HCT116 (cell line): ENCODE measurements at regions not wholly inside any gene's neighbourhood (a gene's known extent, or its start where the extent isn't known, plus 50 kb on each side); places are given as distances from the start of the nearest gene placed in this dataset.

Experiments used
- ATAC-seq: fragments of 200-7000 bp; cut with Tn5 transposase; 2 replicates; pipeline ENCODE4 v1.9.1; 2020; ENCODE audit warnings: mild to moderate bottlenecking, moderate library complexity
- BruUV-seq: library from RNA; stranded (reverse); fragments of 400-500 nt; replicated peaks from 2 replicates; lab custom pipeline; 2021; lab: Mats Ljungman, UMichigan
- CTCF ChIA-PET: fragments of 300-600 bp; sonication (Branson Sonifier 250); formaldehyde crosslinking; loops from one replicate; lab custom pipeline; 2021; ENCODE audit warnings: antibody characterized with exemption; lab: Charles Lee
- POLR2A ChIA-PET: fragments of 300-600, 350-600 bp; sonication (Branson Sonifier 250); formaldehyde crosslinking; loops from one replicate; lab custom pipeline; 2021; ENCODE audit warnings: antibody characterized with exemption; lab: Charles Lee
- RAD21 ChIA-PET, 2 experiments: fragments of 300-600 bp; sonication (Branson Sonifier 250); formaldehyde crosslinking; loops; one replicate each; lab custom pipeline; 2023; ENCODE audit warnings: low total read pairs in 2 of 2; ENCODE audit not compliant: uncharacterized antibody in 2 of 2, unreplicated experiment in 2 of 2, low non-redundant PET in 1 of 2; lab: Charles Lee
- DNase-seq: peaks from one replicate; pipeline ENCODE4 v3.0.0-alpha.2; 2010; ENCODE audit warnings: low read depth, low spot score
- H2AFZ ChIP-seq: fragments of 200-600 bp; shearing (Covaris generic), sonication (generic); 2 replicates; pipeline ENCODE4 v1.6.1; 2017; ENCODE audit warnings: low read depth, mixed run types, mixed read lengths, antibody characterized with exemption, low read length; ENCODE audit not compliant: poor library complexity, severe bottlenecking
- H3K27ac ChIP-seq: 2 replicates; pipeline ENCODE4 v1.5.1; 2012; ENCODE audit warnings: low read depth, low read length
- H3K27me3 ChIP-seq: fragments of 200-600 bp; sonication (generic); 2 replicates; pipeline ENCODE4 v1.6.1; 2016; ENCODE audit warnings: mixed run types, low read length, mixed read lengths; ENCODE audit not compliant: insufficient read depth
- H3K36me3 ChIP-seq, 2 experiments: fragments of 200-500 bp in 1 of 2; fragments of 200-600 bp in 1 of 2; sonication (Bioruptor generic) in 1 of 2; sonication (generic) in 1 of 2; 2 replicates each; pipeline versions ENCODE4 v1.5.1 to v1.6.1; 2014 to 2016; ENCODE audit warnings: low read length in 2 of 2, inconsistent platforms in 1 of 2, mixed read lengths in 1 of 2, mixed run types in 1 of 2; ENCODE audit not compliant: insufficient read depth in 2 of 2, control insufficient read depth in 1 of 2
- H3K4me1 ChIP-seq, 2 experiments: fragments of 200-600 bp in 1 of 2; sonication (generic) in 1 of 2; 2 replicates each; pipeline versions ENCODE4 v1.5.1 to v1.6.1; 2012 to 2017; ENCODE audit warnings: low read length in 2 of 2, inconsistent platforms in 1 of 2, mild to moderate bottlenecking in 1 of 2, mixed read lengths in 1 of 2, mixed run types in 1 of 2, moderate library complexity in 1 of 2; ENCODE audit not compliant: insufficient read depth in 2 of 2, control insufficient read depth in 1 of 2
- H3K4me2 ChIP-seq: fragments of 200-600 bp; sonication (generic); 2 replicates; pipeline ENCODE4 v1.6.1; 2017; ENCODE audit warnings: mixed run types, low read length, mixed read lengths
- H3K4me3 ChIP-seq, 2 experiments: fragments of 200-600 bp in 1 of 2; sonication (generic) in 1 of 2; replicated peaks in 1 of 2; 2 replicates each; pipeline ENCODE4 v1.5.1; 2011 to 2016; ENCODE audit warnings: low read length in 2 of 2, control low read depth in 1 of 2, low read depth in 1 of 2, mild to moderate bottlenecking in 1 of 2, mixed read lengths in 1 of 2, mixed run types in 1 of 2
- H3K79me2 ChIP-seq: fragments of 200-600 bp; sonication (generic); 2 replicates; pipeline ENCODE4 v1.6.1; 2017; ENCODE audit warnings: mild to moderate bottlenecking, mixed run types, low read length, moderate library complexity, mixed read lengths; ENCODE audit not compliant: insufficient read depth
- H3K9ac ChIP-seq: fragments of 200-600 bp; sonication (generic); 2 replicates; pipeline ENCODE4 v1.6.1; 2016; ENCODE audit warnings: low read length, mixed read lengths
- H3K9me2 ChIP-seq: fragments of 200-600 bp; sonication (generic), shearing (Covaris generic); 2 replicates; pipeline ENCODE4 v1.6.1; 2017; ENCODE audit warnings: mixed run types, mild to moderate bottlenecking, moderate library complexity; ENCODE audit not compliant: insufficient read depth
- H3K9me3 ChIP-seq, 2 experiments: fragments of 200-500 bp in 1 of 2; fragments of 200-600 bp in 1 of 2; sonication (Bioruptor generic) in 1 of 2; sonication (generic) in 1 of 2; 2 replicates each; pipeline ENCODE4 v1.6.1; 2014 to 2017; ENCODE audit warnings: low read length in 2 of 2, mixed read lengths in 2 of 2, inconsistent platforms in 1 of 2, low read depth in 1 of 2, mild to moderate bottlenecking in 1 of 2, mixed run types in 1 of 2, moderate library complexity in 1 of 2; ENCODE audit not compliant: control insufficient read depth in 1 of 2, insufficient read depth in 1 of 2
- H4K20me1 ChIP-seq: fragments of 200-600 bp; sonication (generic), shearing (Covaris generic); 2 replicates; pipeline ENCODE4 v1.6.1; 2017; ENCODE audit warnings: mixed run types, mild to moderate bottlenecking, moderate library complexity; ENCODE audit not compliant: insufficient read depth
- CBX3 ChIP-seq: IDR thresholded peaks from 2 replicates; pipeline ENCODE4 v1.6.1; 2012; ENCODE audit warnings: low read depth
- CTCF ChIP-seq, 3 experiments: fragments of 200-600 bp in 1 of 3; sonication (generic) in 1 of 3; IDR thresholded peaks in 2 of 3; conservative IDR thresholded peaks in 1 of 3; 2 replicates each; pipeline ENCODE4 v1.5.1; 2012 to 2017; ENCODE audit warnings: low read depth in 2 of 3, low read length in 2 of 3, antibody characterized with exemption in 1 of 3, borderline replicate concordance in 1 of 3, control low read depth in 1 of 3, mild to moderate bottlenecking in 1 of 3, mixed read lengths in 1 of 3, mixed run types in 1 of 3, moderate library complexity in 1 of 3; ENCODE audit not compliant: insufficient read depth in 1 of 3
- EGR1 ChIP-seq: IDR thresholded peaks from 2 replicates; pipeline ENCODE4 v1.6.1; 2012; ENCODE audit warnings: low read depth
- EZH2phosphoT487 ChIP-seq: fragments of 200-600 bp; IDR thresholded peaks from 2 replicates; pipeline ENCODE4 v1.6.1; 2018; ENCODE audit warnings: antibody characterized with exemption, borderline replicate concordance
- MAX ChIP-seq: IDR thresholded peaks from 2 replicates; pipeline ENCODE4 v1.6.1; 2012
- SRF ChIP-seq: IDR thresholded peaks from 2 replicates; pipeline ENCODE4 v1.6.1; 2012; ENCODE audit warnings: low read depth
- intact Hi-C: fragments of 100-400 bp; cut with micrococcal nuclease; formaldehyde crosslinking; loops from 2 replicates; pipeline ENCODE4 v1.10.0; 2022

DNA sequence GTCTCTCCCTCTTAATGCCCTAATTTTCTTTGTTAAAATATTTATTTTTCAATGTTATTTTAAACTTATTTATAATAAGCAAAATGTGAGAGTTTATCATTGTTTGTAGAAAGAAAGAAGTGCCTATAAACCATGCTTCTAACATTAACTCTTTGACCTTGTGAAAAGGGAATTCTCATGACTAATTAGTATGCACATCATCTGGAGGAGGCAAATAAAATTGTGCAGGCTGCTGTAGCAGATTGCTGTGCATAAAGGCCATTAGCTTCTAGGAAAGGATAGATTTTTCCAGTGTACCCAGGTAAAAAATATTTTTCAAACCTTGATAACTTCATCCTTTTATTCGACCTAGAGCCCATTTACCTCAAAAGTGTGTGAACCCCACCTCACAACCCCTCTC is 84.6 kb upstream of the GUCY1A1 start:
- no peak for TF ChIP-seq SRF
- TF ChIP-seq CBX3, result no peak
- Histone ChIP-seq H3K4me2 (no peak overlapping the region), H3K9me3 (no peaks in the 10 kb centered on the region), H3K36me3 (no peaks in the 10 kb centered on the region), H3K79me2 (no peaks in the 10 kb centered on the region), H4K20me1 (no peaks in the 10 kb centered on the region), H2AFZ (no peak overlapping the region), H3K27ac (no peak overlapping the region), H3K9ac (no peak overlapping the region), H3K27me3 (no peaks in the 10 kb centered on the region), H3K4me1 (peaks cover 0 to 3% of the 10 kb centered on the region in 2 experiments; a peak in 1 of 4 replicates), H3K4me3 (no peak overlapping the region), H3K9me2 (no peaks in the 10 kb centered on the region)
- ChIA-PET CTCF (no interaction called here), RAD21 (no interaction called here), POLR2A (no interaction called here)
- intact Hi-C loops, result no loop called here
- ATAC-seq (no peak), DNase-seq (no peak)
- no TSS peak for BruUV-seq

DNA sequence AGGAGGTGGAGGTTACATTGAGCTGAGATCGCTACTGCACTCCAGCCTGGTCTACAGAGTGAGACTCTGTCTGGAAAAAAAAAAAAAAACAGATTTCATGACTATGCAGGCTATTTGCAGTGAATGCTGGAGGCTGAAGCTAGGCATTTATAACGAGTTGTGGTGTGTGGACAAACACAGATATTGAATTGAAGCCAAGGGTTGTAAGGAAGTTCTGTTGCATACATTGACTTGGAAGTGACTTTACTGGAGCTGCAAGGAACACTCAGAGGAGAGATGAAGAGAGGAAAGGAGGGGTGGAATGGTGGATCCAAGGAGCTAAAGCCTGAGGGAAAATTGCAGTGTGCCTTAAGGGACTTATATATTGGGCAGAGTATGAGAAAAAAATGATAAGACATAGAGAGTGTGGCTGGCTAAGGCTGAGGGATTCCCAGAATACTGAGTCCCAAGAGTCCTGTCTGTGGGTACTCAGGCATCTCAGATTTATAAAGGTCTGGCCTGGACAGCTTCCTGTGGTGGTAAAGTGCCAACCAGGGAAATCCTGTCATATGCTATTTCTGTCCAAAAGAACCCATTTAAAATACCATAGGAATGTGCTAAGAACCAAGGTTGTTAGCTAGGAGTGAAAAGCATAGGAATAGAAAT is 87.8 kb upstream of the GUCY1A1 start:
- Histone ChIP-seq H3K9me3 (no peaks in the 10 kb centered on the region), H4K20me1 (no peaks in the 10 kb centered on the region), H3K9ac (no peak overlapping the region), H3K79me2 (no peaks in the 10 kb centered on the region), H3K4me2 (no peak overlapping the region), H3K9me2 (no peaks in the 10 kb centered on the region), H3K27ac (no peak overlapping the region), H3K4me3 (no peak overlapping the region), H3K27me3 (no peaks in the 10 kb centered on the region), H2AFZ (no peak overlapping the region), H3K36me3 (no peaks in the 10 kb centered on the region), H3K4me1 (peaks cover 0 to 3% of the 10 kb centered on the region in 2 experiments; a peak in 1 of 4 replicates)
- intact Hi-C loops, result no loop called here
- ATAC-seq (no peak), DNase-seq (no peak)
- RAD21 ChIA-PET, result no interaction called here
- BruUV-seq, result no TSS peak
- no peak for TF ChIP-seq CTCF (IDR thresholded peaks at IDR 0.05 in 2 of 3, conservative IDR thresholded peaks at IDR 0.05 in 1 of 3; ENCODE audit: borderline replicate concordance in 1 of 3, insufficient read depth in 1 of 3, low read depth in 2 of 3, low read length in 2 of 3)
- no peak for TF ChIP-seq EZH2phosphoT487
- TF ChIP-seq CBX3, result no peak
- TF ChIP-seq MAX, result no peak
- no peak for TF ChIP-seq EGR1
- CTCF ChIA-PET, result no interaction called here
- POLR2A ChIA-PET, result no interaction called here
